PC-3 (cell line): ENCODE measurements at regions not wholly inside any gene's neighbourhood (a gene's known extent, or its start where the extent isn't known, plus 50 kb on each side); places are given as distances from the start of the nearest gene placed in this dataset.

Experiments
- ATAC-seq: fragments of 200-7000 bp; cut with Tn5 transposase; 2 replicates; pipeline ENCODE4 v1.9.1; 2020; ENCODE audit warnings: mild to moderate bottlenecking, moderate library complexity
- BruUV-seq: library from RNA; stranded (reverse); fragments of 400-500 nt; replicated peaks from 2 replicates; lab custom pipeline; 2021; lab: Mats Ljungman, UMichigan
- CTCF ChIA-PET: fragments of 300-600 bp; sonication (Branson Sonifier 250); formaldehyde crosslinking; loops from one replicate; lab custom pipeline; 2022; ENCODE audit warnings: antibody characterized with exemption; lab: Charles Lee
- POLR2A ChIA-PET: fragments of 300-600 bp; sonication (Branson Sonifier 250); formaldehyde crosslinking; loops from one replicate; lab custom pipeline; 2022; ENCODE audit warnings: antibody characterized with exemption; ENCODE audit not compliant: unreplicated experiment; lab: Charles Lee
- DNase-seq: peaks from one replicate; pipeline ENCODE4 v3.0.0-alpha.2; 2015
- H2AFZ ChIP-seq: fragments of 300-600 bp; sonication (generic); 2 replicates; pipeline ENCODE4 v1.6.0; 2016; ENCODE audit warnings: antibody characterized with exemption, low read length
- H3F3A ChIP-seq: fragments of 300-600 bp; sonication (generic); one replicate; pipeline ENCODE4 v1.6.0; 2017; ENCODE audit warnings: antibody characterized with exemption, low read length, control low read depth, mild to moderate bottlenecking; ENCODE audit not compliant: unreplicated experiment
- H3K27ac ChIP-seq: fragments of 300-600 bp; sonication (generic); 2 replicates; pipeline ENCODE4 v1.5.1; 2016; ENCODE audit warnings: mild to moderate bottlenecking, low read length
- H3K27me3 ChIP-seq: fragments of 300-600 bp; sonication (generic); 2 replicates; pipeline ENCODE4 v1.6.1; 2016; ENCODE audit warnings: low read length, mixed read lengths
- H3K36me3 ChIP-seq: fragments of 300-600 bp; sonication (generic); 2 replicates; pipeline ENCODE4 v1.6.1; 2016; ENCODE audit warnings: low read depth, mixed run types, low read length, mixed read lengths
- H3K4me1 ChIP-seq: fragments of 300-600 bp; sonication (generic); 2 replicates; pipeline ENCODE4 v1.5.1; 2016; ENCODE audit warnings: low read length; ENCODE audit not compliant: insufficient read depth
- H3K4me2 ChIP-seq: fragments of 300-600 bp; sonication (generic); 2 replicates; pipeline ENCODE4 v1.6.0; 2016; ENCODE audit warnings: low read length
- H3K4me3 ChIP-seq: fragments of 300-600 bp; sonication (generic); 2 replicates; pipeline ENCODE4 v1.5.1; 2016; ENCODE audit warnings: mild to moderate bottlenecking, low read length, mixed read lengths
- H3K79me2 ChIP-seq: fragments of 300-600 bp; sonication (generic); 2 replicates; pipeline ENCODE4 v1.6.1; 2017; ENCODE audit warnings: low read length, mixed read lengths
- H3K9ac ChIP-seq: fragments of 300-600 bp; sonication (generic); 2 replicates; pipeline ENCODE4 v1.6.0; 2016; ENCODE audit warnings: mild to moderate bottlenecking, low read length
- H3K9me2 ChIP-seq: fragments of 300-600 bp; sonication (generic); replicated peaks from 2 replicates; pipeline ENCODE4 v1.6.1; 2016; ENCODE audit warnings: mixed run types, low read length, mixed read lengths
- H3K9me3 ChIP-seq: fragments of 300-600 bp; sonication (generic); 2 replicates; pipeline ENCODE4 v1.6.1; 2016; ENCODE audit warnings: low read length, mixed read lengths
- H4K20me1 ChIP-seq: fragments of 300-600 bp; sonication (generic); 2 replicates; pipeline ENCODE4 v1.6.1; 2016; ENCODE audit warnings: low read length, mixed read lengths
- EZH2 ChIP-seq: fragments of 300-600 bp; sonication (generic); IDR thresholded peaks from one replicate; pipeline ENCODE4 v1.6.1; 2017; ENCODE audit warnings: antibody characterized with exemption, mild to moderate bottlenecking, low read length; ENCODE audit not compliant: unreplicated experiment
- EZH2phosphoT487 ChIP-seq: fragments of 300-600 bp; sonication (generic); IDR thresholded peaks from 2 replicates; pipeline ENCODE4 v1.6.1; 2018; ENCODE audit warnings: mild to moderate bottlenecking, antibody characterized with exemption, low read length, borderline replicate concordance
- intact Hi-C: fragments of 100-400 bp; cut with micrococcal nuclease; formaldehyde crosslinking; loops from 2 replicates; pipeline ENCODE4 v1.9.0; 2023
- TF ChIP-seq, protein P1 (sequence below): fragments of 300-600 bp; sonication (generic); conservative IDR thresholded peaks from 2 replicates; pipeline ENCODE4 v1.5.1; 2017; ENCODE audit warnings: antibody characterized with exemption, low read depth, mild to moderate bottlenecking, low read length

DNA sequence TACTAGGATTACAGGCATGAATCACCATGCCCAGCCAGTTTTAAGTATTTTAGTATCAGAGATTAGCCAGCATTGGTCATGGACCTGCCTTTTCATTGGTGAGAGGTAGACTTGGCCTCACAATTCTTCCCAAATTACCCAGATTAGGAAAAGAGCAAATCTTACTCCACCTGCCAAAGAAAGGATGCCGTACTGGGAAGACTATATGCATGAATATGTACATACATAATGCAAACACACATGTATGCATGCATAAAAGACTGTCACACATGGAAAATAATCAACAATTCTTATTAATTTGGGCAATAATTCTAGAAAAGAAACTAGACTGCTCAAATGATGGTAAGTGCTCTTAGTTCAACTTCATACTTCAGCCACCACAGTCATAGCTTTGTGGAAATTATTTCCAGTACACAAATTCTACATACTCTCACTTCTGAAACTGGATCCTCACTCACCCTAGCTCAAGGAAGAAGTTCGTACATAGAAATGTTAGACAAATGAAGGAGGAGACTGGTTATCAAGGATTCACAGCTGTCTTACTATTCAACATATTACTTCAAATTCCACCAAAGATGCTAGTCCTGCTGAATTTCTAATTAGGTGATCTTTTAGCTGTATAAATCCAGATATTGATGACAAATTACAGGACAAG is 73.7 kb downstream of the MINAR2 start:
- Histone ChIP-seq H3F3A (no peaks in the 10 kb centered on the region), H3K36me3 (no peaks in the 10 kb centered on the region), H3K79me2 (no peaks in the 10 kb centered on the region), H4K20me1 (no peaks in the 10 kb centered on the region), H3K4me3 (no peak overlapping the region), H3K4me2 (no peak overlapping the region), H2AFZ (no peak overlapping the region), H3K27me3 (no peaks in the 10 kb centered on the region), H3K9me3 (no peaks in the 10 kb centered on the region), H3K9ac (no peak overlapping the region), H3K9me2 (no peaks in the 10 kb centered on the region), H3K4me1 (no peaks in the 10 kb centered on the region), H3K27ac (no peak overlapping the region)
- ATAC-seq: no peak
- POLR2A ChIA-PET: no interaction called here
- intact Hi-C loops: no loop called here
- TF ChIP-seq EZH2phosphoT487 (no peak), EZH2 (no peak)
- TF ChIP-seq, protein P1, sequence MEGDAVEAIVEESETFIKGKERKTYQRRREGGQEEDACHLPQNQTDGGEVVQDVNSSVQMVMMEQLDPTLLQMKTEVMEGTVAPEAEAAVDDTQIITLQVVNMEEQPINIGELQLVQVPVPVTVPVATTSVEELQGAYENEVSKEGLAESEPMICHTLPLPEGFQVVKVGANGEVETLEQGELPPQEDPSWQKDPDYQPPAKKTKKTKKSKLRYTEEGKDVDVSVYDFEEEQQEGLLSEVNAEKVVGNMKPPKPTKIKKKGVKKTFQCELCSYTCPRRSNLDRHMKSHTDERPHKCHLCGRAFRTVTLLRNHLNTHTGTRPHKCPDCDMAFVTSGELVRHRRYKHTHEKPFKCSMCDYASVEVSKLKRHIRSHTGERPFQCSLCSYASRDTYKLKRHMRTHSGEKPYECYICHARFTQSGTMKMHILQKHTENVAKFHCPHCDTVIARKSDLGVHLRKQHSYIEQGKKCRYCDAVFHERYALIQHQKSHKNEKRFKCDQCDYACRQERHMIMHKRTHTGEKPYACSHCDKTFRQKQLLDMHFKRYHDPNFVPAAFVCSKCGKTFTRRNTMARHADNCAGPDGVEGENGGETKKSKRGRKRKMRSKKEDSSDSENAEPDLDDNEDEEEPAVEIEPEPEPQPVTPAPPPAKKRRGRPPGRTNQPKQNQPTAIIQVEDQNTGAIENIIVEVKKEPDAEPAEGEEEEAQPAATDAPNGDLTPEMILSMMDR: no peak
- CTCF ChIA-PET: no interaction called here
- no peak for DNase-seq
- no TSS peak for BruUV-seq

DNA sequence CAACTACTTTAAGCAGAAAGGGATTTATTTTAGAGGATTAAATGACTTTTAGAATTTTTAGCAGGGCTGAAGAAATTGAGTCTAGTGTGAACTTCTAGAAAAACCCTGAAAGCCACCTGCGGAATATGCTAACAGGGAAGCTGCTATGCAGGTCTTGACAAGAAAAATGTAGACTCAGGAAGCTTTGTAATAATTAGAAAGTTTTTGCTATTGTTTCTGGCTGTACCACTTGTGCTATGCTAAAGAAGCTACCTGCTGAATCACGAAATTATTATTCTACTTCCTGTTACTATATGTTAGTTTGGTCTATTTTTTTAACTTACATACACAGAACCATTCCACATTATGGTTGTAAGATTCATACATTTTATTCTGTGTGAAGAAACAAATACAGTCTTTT is 74.0 kb upstream of the CHSY3 start:
- Histone ChIP-seq H3K9me2 (no peaks in the 10 kb centered on the region), H3K9ac (no peak overlapping the region), H3F3A (no peaks in the 10 kb centered on the region), H3K36me3 (no peaks in the 10 kb centered on the region), H3K4me3 (no peak overlapping the region), H4K20me1 (no peaks in the 10 kb centered on the region), H3K4me1 (no peaks in the 10 kb centered on the region), H3K9me3 (no peaks in the 10 kb centered on the region), H3K27me3 (0 out of 2 replicates have a peak, but pooled peaks cover 1% of the 10 kb centered on the region), H3K79me2 (no peaks in the 10 kb centered on the region), H3K4me2 (no peak overlapping the region), H2AFZ (no peak overlapping the region), H3K27ac (no peak overlapping the region)
- ChIA-PET POLR2A (no interaction called here), CTCF (no interaction called here)
- BruUV-seq: no TSS peak
- DNase-seq: no peak
- TF ChIP-seq EZH2phosphoT487 (no peak), EZH2 (no peak)
- TF ChIP-seq, protein P1: no peak
- intact Hi-C loops: no loop called here
- ATAC-seq: no peak

DNA sequence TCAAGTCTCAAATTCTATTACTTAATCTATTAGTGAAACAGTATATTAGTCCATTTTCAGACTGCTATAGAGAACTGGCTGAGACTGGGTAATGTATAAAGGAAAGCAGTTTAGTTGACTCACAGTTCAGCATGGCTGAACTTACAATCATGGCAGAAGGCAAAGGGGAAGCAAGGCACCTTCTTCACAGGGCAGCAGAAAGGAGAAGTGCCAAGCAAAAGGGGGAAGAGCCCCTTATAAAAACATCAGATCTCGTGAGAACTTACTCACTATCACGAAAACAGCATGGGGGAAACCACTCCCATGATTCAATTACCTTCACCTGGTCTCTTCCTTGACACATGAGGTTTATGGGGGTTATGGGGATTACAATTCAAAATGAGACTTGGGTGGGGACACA is 67.9 kb upstream of the CHSY3 start:
- no peaks in the 10 kb centered on the region for H3K36me3 ChIP-seq
- DNase-seq (no peak), ATAC-seq (no peak)
- no peaks in the 10 kb centered on the region for H3K4me1 ChIP-seq
- H2AFZ ChIP-seq: no peak overlapping the region
- H3K27ac ChIP-seq: no peak overlapping the region
- peaks cover 8% of the 10 kb centered on the region; the same call in 1 of the 2 replicates for H3K27me3 ChIP-seq
- no TSS peak for BruUV-seq
- H3K4me2 ChIP-seq: no peak overlapping the region
- no peak overlapping the region for H3K9ac ChIP-seq
- H3K4me3 ChIP-seq: no peak overlapping the region
- no peaks in the 10 kb centered on the region for H3K9me3 ChIP-seq
- no peaks in the 10 kb centered on the region for H3K9me2 ChIP-seq
- no peaks in the 10 kb centered on the region for H3K79me2 ChIP-seq
- no peaks in the 10 kb centered on the region for H4K20me1 ChIP-seq
- ChIA-PET POLR2A (no interaction called here), CTCF (no interaction called here)
- intact Hi-C loops: no loop called here
- TF ChIP-seq, protein P1: no peak
- TF ChIP-seq EZH2phosphoT487 (no peak), EZH2 (no peak)
- H3F3A ChIP-seq: no peaks in the 10 kb centered on the region
